GM12892 (cell line): ENCODE measurements at regions not wholly inside any gene's neighbourhood (a gene's known extent, or its start where the extent isn't known, plus 50 kb on each side); places are given as distances from the start of the nearest gene placed in this dataset.

ENCODE experiments used
- POLR2A ChIP-seq: IDR thresholded peaks from 2 replicates; pipeline ENCODE4 v1.6.1; 2011; ENCODE audit warnings: low read depth, low read length, control low read depth
- TAF1 ChIP-seq: IDR thresholded peaks from 2 replicates; pipeline ENCODE4 v1.6.1; 2011; ENCODE audit warnings: low read depth, mild to moderate bottlenecking, control low read depth, low read length, borderline replicate concordance

- TF ChIP-seq POLR2A (no peak), TAF1 (no peak)
Observed at GRCh38 chr16:35255816-35256215, 1796.4 kb downstream of the TP53TG3F start.
